ENCODE measurements at regions not wholly inside any gene's neighbourhood (a gene's known extent, or its start where the extent isn't known, plus 50 kb on each side); places are given as distances from the start of the nearest gene placed in this dataset.
"Not testable (repeated sequence)": the region's sequence is repeated elsewhere in the genome, so short reads cannot be mapped to it uniquely, and the experiment has no call there.

DNA sequence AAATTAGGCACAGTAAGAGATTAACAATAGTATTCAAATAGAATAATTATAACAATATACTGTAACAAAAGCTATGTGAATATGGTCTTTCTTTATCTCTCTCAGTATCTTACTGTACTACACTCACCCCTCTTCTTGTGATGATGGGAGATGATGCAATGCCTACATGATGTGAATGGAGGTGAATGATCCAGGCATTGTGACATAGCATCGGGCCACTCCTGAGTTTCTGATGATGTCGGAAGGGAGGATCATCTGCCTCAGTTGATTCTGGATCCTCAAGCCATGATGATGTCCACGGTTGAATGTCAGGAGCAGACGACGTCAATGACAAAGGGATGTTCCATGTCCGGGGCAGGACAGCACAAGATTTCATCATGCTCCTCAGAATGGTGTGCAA, 268.3 kb upstream of the MGAT5 start:
- Histone ChIP-seq H3K4me1 (ENCODE audit: control insufficient read depth, insufficient read depth, low read length) (no peaks in the 10 kb centered on the region), H3K4me3 (ENCODE audit: low read length) (no peak overlapping the region), H3K27ac (ENCODE audit: low read length) (no peak overlapping the region), H3K9me3 (replicated peaks; ENCODE audit: control insufficient read depth, low read depth, low read length) (peaks cover 2% of the 10 kb centered on the region), H3K36me3 (ENCODE audit: control insufficient read depth, insufficient read depth, low read length) (no peaks in the 10 kb centered on the region), H3K27me3 (ENCODE audit: control insufficient read depth, insufficient read depth, low read length) (no peaks in the 10 kb centered on the region)
- 92% methylated on average over 6 of the region's 6 CpGs for WGBS (ENCODE audit: insufficient coverage)
- DNase-seq = no peak

DNA sequence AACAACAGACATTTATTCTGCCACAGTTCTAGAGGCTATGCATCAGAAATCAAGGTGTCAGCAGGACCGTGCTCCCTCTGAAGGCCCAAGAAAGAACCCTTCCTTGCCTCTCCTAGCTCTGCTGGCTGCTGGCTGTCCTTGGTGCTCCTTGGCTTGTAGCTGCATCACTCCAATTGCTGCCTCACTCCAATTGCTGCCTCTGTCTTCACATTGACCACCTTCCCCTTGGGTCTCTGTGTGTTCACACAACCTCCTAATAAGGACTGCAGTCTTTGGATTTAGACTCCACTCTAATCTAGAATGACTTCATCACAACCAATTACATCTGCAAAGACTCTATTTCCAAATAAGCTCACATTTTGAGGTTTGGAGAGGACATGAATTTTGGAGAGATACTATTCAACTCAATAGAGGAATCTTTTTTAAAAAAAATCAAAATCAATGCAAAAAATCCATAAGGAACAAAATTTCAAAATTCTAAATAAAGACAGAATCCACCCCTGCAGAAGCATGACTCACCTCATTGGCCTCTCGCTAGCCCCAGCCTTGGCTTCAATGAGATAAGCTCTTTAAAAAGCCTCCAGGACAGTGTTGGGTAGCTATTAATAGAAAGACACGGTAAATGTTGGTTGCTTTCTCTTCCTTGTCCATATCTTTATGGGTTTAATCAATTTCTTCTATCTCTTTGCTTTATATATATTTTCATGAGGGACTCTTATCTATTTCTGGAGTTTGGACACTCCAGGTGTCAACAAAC, 267.6 kb upstream of the MGAT5 start:
- H3K9me3 ChIP-seq (replicated peaks; ENCODE audit: control insufficient read depth, low read depth, low read length) = peaks cover 2% of the 10 kb centered on the region
- no peaks in the 10 kb centered on the region for H3K4me1 ChIP-seq (ENCODE audit: control insufficient read depth, insufficient read depth, low read length)
- DNase-seq = peak; percentile 5
- H3K4me3 ChIP-seq (ENCODE audit: low read length) = no peak overlapping the region
- H3K27me3 ChIP-seq (ENCODE audit: control insufficient read depth, insufficient read depth, low read length) = no peaks in the 10 kb centered on the region
- H3K27ac ChIP-seq (ENCODE audit: low read length) = no peak overlapping the region
- no peaks in the 10 kb centered on the region for H3K36me3 ChIP-seq (ENCODE audit: control insufficient read depth, insufficient read depth, low read length)
- WGBS (ENCODE audit: insufficient coverage) = 90% methylated on average over 1 of the region's 3 CpGs

DNA sequence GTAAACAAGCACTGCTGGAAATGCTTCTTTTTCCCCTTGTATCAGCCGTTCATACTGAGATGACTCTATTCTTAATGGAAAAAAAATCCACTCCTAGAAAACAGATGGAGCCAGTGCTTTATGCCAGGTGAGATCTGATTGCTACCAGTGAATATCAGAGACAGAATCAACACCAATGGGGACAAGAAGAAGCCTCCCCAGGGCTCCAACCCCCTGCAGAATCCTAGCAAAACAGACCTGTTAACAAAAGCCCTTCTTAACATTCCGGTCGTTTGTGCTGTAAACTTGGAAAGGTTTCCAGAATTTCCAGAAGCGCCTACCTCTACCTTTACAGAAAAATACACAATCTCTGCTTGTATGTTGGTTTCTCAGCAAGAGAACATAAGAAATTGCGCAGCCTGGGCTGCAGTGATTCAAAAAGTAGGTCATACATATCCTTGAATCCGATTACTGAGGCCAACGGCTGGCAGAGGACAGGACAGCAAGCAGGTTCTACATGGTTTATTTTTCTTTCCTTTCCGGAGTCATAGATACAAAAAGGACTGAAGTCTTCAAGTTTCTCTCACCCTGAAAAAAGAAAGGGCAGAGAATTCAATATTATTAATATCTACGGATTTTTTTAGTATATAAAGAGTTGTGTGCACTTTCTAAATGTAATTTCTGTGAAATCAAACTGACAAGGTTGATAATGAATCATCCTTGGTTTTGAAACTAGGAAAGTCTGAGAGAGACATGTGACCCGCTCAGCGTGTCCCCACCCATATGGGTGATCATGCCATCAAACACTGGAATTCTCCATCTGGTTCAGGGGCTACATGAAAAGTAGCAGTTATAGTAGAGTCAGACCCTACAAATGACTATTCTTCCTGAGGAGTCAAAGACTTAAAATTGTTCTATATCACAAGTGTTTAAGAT, 266.7 kb upstream of the MGAT5 start:
- H3K27ac ChIP-seq (ENCODE audit: low read length) = no peak overlapping the region
- no peaks in the 10 kb centered on the region for H3K4me1 ChIP-seq (ENCODE audit: control insufficient read depth, insufficient read depth, low read length)

DNA sequence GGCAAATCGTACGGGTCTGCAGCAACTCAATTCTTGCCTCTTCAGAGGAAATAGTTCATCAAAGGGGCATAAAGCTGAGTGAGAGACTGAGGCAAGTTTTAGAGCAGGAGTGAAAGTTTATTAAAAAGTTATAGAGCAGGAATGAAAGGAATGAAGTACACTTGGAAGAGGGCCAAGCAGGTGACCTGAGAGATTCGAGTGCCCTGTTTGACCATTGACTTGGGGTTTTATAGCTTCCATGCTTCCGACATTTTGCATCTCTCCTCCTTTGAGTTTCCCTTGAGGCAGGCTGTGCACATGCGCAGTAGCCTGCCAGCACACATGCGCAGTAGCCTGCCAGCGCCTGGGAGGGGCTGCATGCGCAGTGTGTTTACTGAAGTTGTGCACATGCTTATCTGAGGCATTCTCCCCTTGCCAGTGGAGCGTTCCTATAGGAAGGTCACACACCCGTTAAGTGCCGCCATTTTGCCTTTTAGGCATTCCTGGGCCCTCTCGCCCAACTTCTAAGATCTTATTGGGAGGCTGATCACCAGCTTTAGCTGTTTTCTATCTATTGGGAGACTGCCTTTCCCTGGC, 265.5 kb upstream of the MGAT5 start:
- Histone ChIP-seq H3K4me3 (ENCODE audit: low read length) (no peak overlapping the region), H3K27ac (ENCODE audit: low read length) (no peak overlapping the region), H3K27me3 (ENCODE audit: control insufficient read depth, insufficient read depth, low read length) (no peaks in the 10 kb centered on the region), H3K9me3 (replicated peaks; ENCODE audit: control insufficient read depth, low read depth, low read length) (peaks cover 2% of the 10 kb centered on the region), H3K36me3 (ENCODE audit: control insufficient read depth, insufficient read depth, low read length) (no peaks in the 10 kb centered on the region), H3K4me1 (ENCODE audit: control insufficient read depth, insufficient read depth, low read length) (peaks cover 2% of the 10 kb centered on the region)
- 82% methylated on average over 11 of the region's 12 CpGs for WGBS (ENCODE audit: insufficient coverage)
- no peak for DNase-seq

More for the DNA sequence above, 266.7 kb upstream of the MGAT5 start:
- no peaks in the 10 kb centered on the region for H3K36me3 ChIP-seq (ENCODE audit: control insufficient read depth, insufficient read depth, low read length)
- no peak for DNase-seq
- no peaks in the 10 kb centered on the region for H3K27me3 ChIP-seq (ENCODE audit: control insufficient read depth, insufficient read depth, low read length)
- WGBS (ENCODE audit: insufficient coverage) = 0% methylated on average over 1 of the region's 11 CpGs
- H3K9me3 ChIP-seq (replicated peaks; ENCODE audit: control insufficient read depth, low read depth, low read length) = peaks cover 2% of the 10 kb centered on the region
- H3K4me3 ChIP-seq (ENCODE audit: low read length) = no peak overlapping the region

DNA sequence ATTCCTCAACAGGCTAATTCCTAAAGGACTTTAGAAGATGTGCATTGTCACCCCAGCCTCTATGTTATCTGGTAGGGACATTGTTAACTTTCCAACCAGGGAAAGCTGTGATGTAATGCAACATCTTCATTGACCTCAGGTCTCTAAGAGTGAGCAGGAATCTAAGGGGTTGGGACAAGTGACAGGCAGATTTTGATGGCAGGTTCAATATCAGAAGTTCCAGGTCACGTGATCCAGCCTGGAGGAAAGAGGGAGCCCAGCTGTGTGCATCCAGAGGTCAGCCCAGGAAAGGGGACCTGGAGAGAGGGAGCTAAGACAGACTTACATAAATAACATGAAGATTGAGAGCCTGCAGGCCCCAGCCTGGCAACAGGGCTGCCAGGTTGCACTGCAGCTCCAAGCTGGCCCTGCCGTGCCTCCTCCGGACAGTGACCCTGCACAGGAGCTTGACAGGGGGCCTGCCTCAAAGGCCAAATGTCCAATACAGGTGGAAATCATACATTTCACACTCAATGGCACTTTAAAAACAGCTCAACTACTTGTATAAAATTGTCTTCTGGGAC, 262.2 kb upstream of the MGAT5 start:
- H3K9me3 ChIP-seq (replicated peaks; ENCODE audit: control insufficient read depth, low read depth, low read length) = no peaks in the 10 kb centered on the region
- peaks cover 2% of the 10 kb centered on the region for H3K4me1 ChIP-seq (ENCODE audit: control insufficient read depth, insufficient read depth, low read length)
- H3K27ac ChIP-seq (ENCODE audit: low read length) = no peak overlapping the region
- whole genome bisulfite sequencing (ENCODE audit: insufficient coverage) = 52% methylated on average over 3 of the region's 3 CpGs
- no peaks in the 10 kb centered on the region for H3K27me3 ChIP-seq (ENCODE audit: control insufficient read depth, insufficient read depth, low read length)
- no peaks in the 10 kb centered on the region for H3K36me3 ChIP-seq (ENCODE audit: control insufficient read depth, insufficient read depth, low read length)
- no peak overlapping the region for H3K4me3 ChIP-seq (ENCODE audit: low read length)
- DNase-seq = no peak

- no peak for DNase-seq
- H3K27ac ChIP-seq (ENCODE audit: low read length) = no peak overlapping the region
- H3K9me3 ChIP-seq (replicated peaks; ENCODE audit: control insufficient read depth, low read depth, low read length) = no peaks in the 10 kb centered on the region
- no peaks in the 10 kb centered on the region for H3K36me3 ChIP-seq (ENCODE audit: control insufficient read depth, insufficient read depth, low read length)
- WGBS (ENCODE audit: insufficient coverage) = no CpG with 5 or more reads among the region's 1 CpG
- H3K27me3 ChIP-seq (ENCODE audit: control insufficient read depth, insufficient read depth, low read length) = no peaks in the 10 kb centered on the region
- H3K4me3 ChIP-seq (ENCODE audit: low read length) = no peak overlapping the region
- H3K4me1 ChIP-seq (ENCODE audit: control insufficient read depth, insufficient read depth, low read length) = peaks cover 2% of the 10 kb centered on the region
Observed at GRCh38 chr2:133992454-133992853, 261.4 kb upstream of the MGAT5 start.

DNA sequence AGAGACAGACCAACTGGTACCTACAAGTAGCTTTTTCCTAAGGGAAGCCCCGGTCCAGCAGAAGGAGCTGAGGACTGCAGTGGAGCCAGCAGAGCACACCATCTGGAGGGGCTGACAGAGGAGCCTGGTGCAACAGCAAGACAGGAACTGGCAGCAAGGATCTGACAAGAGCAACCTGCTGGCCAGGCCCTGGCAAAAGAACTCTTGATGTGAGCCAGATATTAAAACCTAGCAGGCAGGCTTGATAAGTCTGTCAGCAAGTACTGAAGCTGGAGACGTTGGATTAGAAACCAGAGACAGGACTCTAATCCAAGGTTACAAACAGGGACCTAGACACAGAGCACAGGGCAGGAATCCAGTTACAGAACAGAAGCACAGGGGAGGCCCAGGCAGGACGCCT, 260.7 kb upstream of the MGAT5 start:
- Histone ChIP-seq H3K36me3 (ENCODE audit: control insufficient read depth, insufficient read depth, low read length) (no peaks in the 10 kb centered on the region), H3K27me3 (ENCODE audit: control insufficient read depth, insufficient read depth, low read length) (no peaks in the 10 kb centered on the region), H3K27ac (ENCODE audit: low read length) (no peak overlapping the region), H3K4me3 (ENCODE audit: low read length) (no peak overlapping the region), H3K4me1 (ENCODE audit: control insufficient read depth, insufficient read depth, low read length) (peaks cover 2% of the 10 kb centered on the region), H3K9me3 (replicated peaks; ENCODE audit: control insufficient read depth, low read depth, low read length) (no peaks in the 10 kb centered on the region)
- peak; percentile 16 for DNase-seq
- WGBS (ENCODE audit: insufficient coverage) = 18% methylated on average over 3 of the region's 3 CpGs

DNA sequence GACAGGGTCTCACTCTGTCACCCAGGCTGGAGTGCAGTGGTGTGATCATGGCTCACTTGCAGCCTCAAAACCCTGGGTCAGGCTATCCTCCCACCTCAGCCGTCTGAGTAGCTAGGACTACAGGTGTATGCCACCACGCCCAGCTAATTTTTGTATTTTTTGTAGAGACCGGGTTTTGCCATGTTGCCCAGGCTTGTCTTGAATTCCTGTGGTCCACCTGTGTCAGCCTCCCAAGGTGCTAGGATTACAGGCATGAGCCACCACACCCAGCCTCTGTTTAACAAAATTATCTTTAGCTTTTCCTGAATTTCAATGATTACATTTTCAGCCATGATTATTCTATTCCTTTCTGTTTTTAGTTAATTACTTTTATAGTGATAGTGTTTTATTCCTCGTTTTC, 255.1 kb upstream of the MGAT5 start:
- not testable (repeated sequence) for DNase-seq; H3K27me3 ChIP-seq (ENCODE audit: control insufficient read depth, insufficient read depth, low read length); H3K4me1 ChIP-seq (ENCODE audit: control insufficient read depth, insufficient read depth, low read length); H3K4me3 ChIP-seq (ENCODE audit: low read length); H3K9me3 ChIP-seq (replicated peaks; ENCODE audit: control insufficient read depth, low read depth, low read length); H3K36me3 ChIP-seq (ENCODE audit: control insufficient read depth, insufficient read depth, low read length); H3K27ac ChIP-seq (ENCODE audit: low read length)
- 94% methylated on average over 2 of the region's 4 CpGs for WGBS (ENCODE audit: insufficient coverage)

- no peaks in the 10 kb centered on the region for H3K4me1 ChIP-seq (ENCODE audit: control insufficient read depth, insufficient read depth, low read length)
- H3K4me3 ChIP-seq (ENCODE audit: low read length) = no peak overlapping the region
- H3K9me3 ChIP-seq (replicated peaks; ENCODE audit: control insufficient read depth, low read depth, low read length) = no peaks in the 10 kb centered on the region
- H3K36me3 ChIP-seq (ENCODE audit: control insufficient read depth, insufficient read depth, low read length) = no peaks in the 10 kb centered on the region
- no peak overlapping the region for H3K27ac ChIP-seq (ENCODE audit: low read length)
- 85% methylated on average over 1 of the region's 1 CpG for WGBS (ENCODE audit: insufficient coverage)
- no peak for DNase-seq
- H3K27me3 ChIP-seq (ENCODE audit: control insufficient read depth, insufficient read depth, low read length) = no peaks in the 10 kb centered on the region
Observed at GRCh38 chr2:134002391-134002790, 251.5 kb upstream of the MGAT5 start.

GRCh38 chr2:134002921-134003320, 251.0 kb upstream of the MGAT5 start:
- WGBS (ENCODE audit: insufficient coverage) = no CpG with 5 or more reads among the region's 1 CpG

More at GRCh38 chr2:134002921-134003320, 251.0 kb upstream of the MGAT5 start:
- DNase-seq = no peak
- no peak overlapping the region for H3K27ac ChIP-seq (ENCODE audit: low read length)
- H3K9me3 ChIP-seq (replicated peaks; ENCODE audit: control insufficient read depth, low read depth, low read length) = no peaks in the 10 kb centered on the region
- H3K27me3 ChIP-seq (ENCODE audit: control insufficient read depth, insufficient read depth, low read length) = no peaks in the 10 kb centered on the region
- H3K36me3 ChIP-seq (ENCODE audit: control insufficient read depth, insufficient read depth, low read length) = no peaks in the 10 kb centered on the region
- no peak overlapping the region for H3K4me3 ChIP-seq (ENCODE audit: low read length)
- no peaks in the 10 kb centered on the region for H3K4me1 ChIP-seq (ENCODE audit: control insufficient read depth, insufficient read depth, low read length)

Data from muscle of leg (tissue), 3 donors.